Epithelial cell of proximal tubule (primary cell): ENCODE measurements at regions not wholly inside any gene's neighbourhood (a gene's known extent, or its start where the extent isn't known, plus 50 kb on each side); places are given as distances from the start of the nearest gene placed in this dataset.

Experiments used
- DNase-seq: peaks from one replicate; pipeline ENCODE4 v3.0.0-alpha.2; 2011; ENCODE audit warnings: low read depth
- H3K4me3 ChIP-seq: 2 replicates; pipeline ENCODE4 v1.5.1; 2011; ENCODE audit warnings: low read depth, mild to moderate bottlenecking, low read length
- CTCF ChIP-seq: conservative IDR thresholded peaks from 2 replicates; pipeline ENCODE4 v1.5.1; 2012; ENCODE audit warnings: low read depth, mild to moderate bottlenecking, low read length

- no peak overlapping the region for H3K4me3 ChIP-seq
- DNase-seq, result no peak
- TF ChIP-seq CTCF, result no peak
Observed at GRCh38 chr7:34296663-34297062, 361.4 kb upstream of the NPSR1 start.

GRCh38 chr7:34298492-34299013 is 359.5 kb upstream of the NPSR1 start:
- no peak overlapping the region for H3K4me3 ChIP-seq
- DNase-seq, result no peak
- TF ChIP-seq CTCF, result no peak

DNA sequence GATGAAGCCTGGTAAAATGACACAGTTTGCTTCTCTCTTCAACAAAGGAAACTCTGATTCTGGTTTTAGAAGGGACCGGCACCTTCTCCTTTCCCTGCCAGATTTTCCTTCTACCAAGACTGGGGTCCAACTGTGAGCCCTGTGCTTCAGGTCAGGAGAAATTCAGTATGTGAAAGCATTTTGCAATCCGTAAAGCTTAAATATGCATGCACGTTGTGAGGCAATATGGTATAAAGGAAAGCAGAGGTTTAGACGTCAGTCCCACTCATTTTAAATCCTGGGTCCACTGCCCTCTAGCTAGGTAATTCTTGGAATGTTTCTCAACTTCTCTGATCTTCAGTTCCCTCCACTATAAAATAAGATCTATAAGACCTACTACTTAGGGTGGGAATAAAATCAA is 359.0 kb upstream of the NPSR1 start:
- H3K4me3 ChIP-seq, result no peak overlapping the region
- no peak for DNase-seq
- TF ChIP-seq CTCF, result no peak

GRCh38 chr7:34307540-34307939 is 350.5 kb upstream of the NPSR1 start:
- H3K4me3 ChIP-seq, result no peak overlapping the region
- DNase-seq, result no peak
- TF ChIP-seq CTCF, result no peak

DNA sequence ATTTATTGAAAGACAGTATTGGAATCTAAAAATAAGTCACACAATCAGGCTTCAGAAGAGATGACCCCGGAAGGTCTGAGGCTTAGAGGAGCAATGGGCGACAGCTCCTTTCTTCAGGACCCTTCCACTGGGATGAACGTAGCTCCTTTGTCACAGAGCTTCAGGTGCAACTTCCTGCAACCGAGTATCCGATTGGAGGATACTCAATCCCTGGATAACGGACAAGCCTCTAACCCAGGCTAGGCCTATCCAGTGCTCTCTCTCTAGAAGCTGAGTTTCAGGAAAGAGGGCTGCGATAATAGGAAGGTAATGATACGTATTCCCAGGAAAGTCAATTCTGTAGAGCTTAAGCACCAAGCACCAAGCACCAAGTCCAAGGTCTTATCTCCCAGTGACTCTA is 349.4 kb upstream of the NPSR1 start:
- H3K4me3 ChIP-seq, result no peak overlapping the region
- no peak for TF ChIP-seq CTCF
- no peak for DNase-seq

- no peak overlapping the region for H3K4me3 ChIP-seq
- DNase-seq, result no peak
- no peak for TF ChIP-seq CTCF
Observed at GRCh38 chr7:34309116-34309515, 348.9 kb upstream of the NPSR1 start.

GRCh38 chr7:34309584-34309983 is 348.4 kb upstream of the NPSR1 start:
- no peak overlapping the region for H3K4me3 ChIP-seq
- DNase-seq, result no peak
- no peak for TF ChIP-seq CTCF
